ENCODE measurements at regions not wholly inside any gene's neighbourhood (a gene's known extent, or its start where the extent isn't known, plus 50 kb on each side); places are given as distances from the start of the nearest gene placed in this dataset.

GRCh38 chr20:40786336-40786735 is 97.3 kb upstream of the MAFB start:
- Histone ChIP-seq H3K9me3 (ENCODE audit: low read length) (no peaks in the 10 kb centered on the region), H3K36me3 (replicated peaks in 1 of 2; ENCODE audit: control insufficient read depth in 1 of 2, insufficient read depth in 2 of 2, low read length in 2 of 2) (no peaks in the 10 kb centered on the region), H3K4me1 (ENCODE audit: insufficient read depth, low read length) (no peaks in the 10 kb centered on the region), H4K20me1 (ENCODE audit: insufficient read depth, low read length) (no peaks in the 10 kb centered on the region), H2AFZ (ENCODE audit: low read length) (no peak overlapping the region), H3K4me3 (replicated peaks in 1 of 3; ENCODE audit: insufficient read depth in 1 of 3, low read depth in 2 of 3, low read length in 3 of 3) (no peak overlapping the region), H3K27ac (ENCODE audit: extremely low read length, insufficient read depth, low read length) (no peak overlapping the region), H3K9ac (ENCODE audit: insufficient read depth, low read depth, low read length) (no peak overlapping the region), H3K27me3 (ENCODE audit: control insufficient read depth in 1 of 2, insufficient read depth in 2 of 2, low read length in 2 of 2) (peaks cover 0 to 16% of the 10 kb centered on the region in 2 experiments; a peak in 3 of 5 replicates), H3K79me2 (ENCODE audit: insufficient read depth, low read length) (no peaks in the 10 kb centered on the region), H3K4me2 (ENCODE audit: low read depth, low read length) (no peak overlapping the region)
- ATAC-seq (no peak), DNase-seq (ENCODE audit: low spot score) (no peak), FAIRE-seq (no peak)
- in situ Hi-C loops (cut with HindIII; ENCODE audit: extremely low pct_ligation_motif_present, low pct_unique_long_range_greater_than_20kb) (no loop called here), intact Hi-C loops (cut with micrococcal nuclease; ENCODE audit: unreplicated experiment) (no loop called here)
- BruUV-seq (replicated peaks), result no TSS peak
- CTCF ChIA-PET (ENCODE audit: low intra/inter-chr PET ratio, low total read pairs), result no interaction called here
- POLR2A ChIA-PET, result no interaction called here
- 18% methylated on average over 11 of the region's 11 CpGs for WGBS (ENCODE audit: low lambda C conversion rate)
- no peak for TF ChIP-seq POGK (CRISPR knock-in tag; conservative IDR thresholded peaks at IDR 0.05)
- no peak for TF ChIP-seq MED8 (CRISPR knock-in tag; IDR thresholded peaks at IDR 0.05; ENCODE audit: insufficient replicate concordance)
- no peak for TF ChIP-seq FOXK2 (IDR thresholded peaks at IDR 0.05)
- no peak for TF ChIP-seq AKNA (CRISPR knock-in tag; IDR thresholded peaks at IDR 0.05; ENCODE audit: borderline replicate concordance)
- no peak for TF ChIP-seq ZGPAT (CRISPR knock-in tag; IDR thresholded peaks at IDR 0.05)
- no peak for TF ChIP-seq ZNF496 (CRISPR knock-in tag; IDR thresholded peaks at IDR 0.05; ENCODE audit: insufficient replicate concordance)
- no peak for TF ChIP-seq ZNF567 (CRISPR knock-in tag; IDR thresholded peaks at IDR 0.05; ENCODE audit: borderline replicate concordance)
- no peak for TF ChIP-seq YEATS2 (CRISPR knock-in tag; IDR thresholded peaks at IDR 0.05; ENCODE audit: borderline replicate concordance)
- no peak for TF ChIP-seq ZFP36L1 (CRISPR knock-in tag; IDR thresholded peaks at IDR 0.05)
- TF ChIP-seq FOXA1 (IDR thresholded peaks at IDR 0.05), result no peak
- no peak for TF ChIP-seq FOXA1 (CRISPR knock-in tag; IDR thresholded peaks at IDR 0.05)
- no peak for TF ChIP-seq EHMT2 (IDR thresholded peaks at IDR 0.05; ENCODE audit: borderline replicate concordance, low read depth, low read length)
- no peak for TF ChIP-seq ZNF549 (CRISPR knock-in tag; IDR thresholded peaks at IDR 0.05)
- TF ChIP-seq ZMYM2 (CRISPR knock-in tag; IDR thresholded peaks at IDR 0.05), result no peak
